Fibroblast of the aortic adventitia (primary cell): ENCODE measurements at regions not wholly inside any gene's neighbourhood (a gene's known extent, or its start where the extent isn't known, plus 50 kb on each side); places are given as distances from the start of the nearest gene placed in this dataset.

Experiments used
- DNase-seq: peaks from one replicate; pipeline ENCODE4 v3.0.0-alpha.2; 2010; ENCODE audit warnings: low read depth
- H3K4me3 ChIP-seq: 2 replicates; pipeline ENCODE4 v1.5.1; 2011; ENCODE audit warnings: low read depth, mild to moderate bottlenecking, control low read depth, low read length, moderate library complexity
- CTCF ChIP-seq: IDR thresholded peaks from 2 replicates; pipeline ENCODE4 v1.5.1; 2011; ENCODE audit warnings: mild to moderate bottlenecking, low read length, control low read depth, inconsistent platforms; ENCODE audit not compliant: insufficient read depth

GRCh38 chr6:8277769-8278168 lies 157.6 kb downstream of the SLC35B3 start:
- no peak for DNase-seq
- H3K4me3 ChIP-seq = no peak overlapping the region
- no peak for TF ChIP-seq CTCF

GRCh38 chr6:8276148-8276547 lies 159.2 kb downstream of the SLC35B3 start:
- TF ChIP-seq CTCF = no peak
- H3K4me3 ChIP-seq = no peak overlapping the region
- no peak for DNase-seq

DNA sequence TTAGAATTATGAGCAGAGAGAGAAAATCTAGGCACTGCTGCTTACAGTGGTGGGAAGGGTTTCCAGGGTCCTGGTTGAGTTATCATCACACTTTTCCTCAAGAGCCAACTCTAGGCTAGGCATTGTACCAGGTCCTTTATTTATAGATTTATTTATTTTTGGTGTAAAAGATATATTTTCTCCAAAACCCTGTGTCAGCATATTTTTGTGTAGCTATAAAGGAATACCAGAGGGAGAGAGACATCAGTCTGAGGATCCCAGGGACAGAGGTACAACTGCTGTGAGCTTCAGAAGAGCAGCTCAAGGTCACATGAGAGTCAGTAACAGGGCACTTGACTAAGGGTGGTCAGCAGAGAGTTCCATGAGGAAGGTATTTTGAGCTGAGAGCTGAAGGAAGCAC lies 159.7 kb downstream of the SLC35B3 start:
- DNase-seq = no peak
- no peak for TF ChIP-seq CTCF
- H3K4me3 ChIP-seq = no peak overlapping the region

DNA sequence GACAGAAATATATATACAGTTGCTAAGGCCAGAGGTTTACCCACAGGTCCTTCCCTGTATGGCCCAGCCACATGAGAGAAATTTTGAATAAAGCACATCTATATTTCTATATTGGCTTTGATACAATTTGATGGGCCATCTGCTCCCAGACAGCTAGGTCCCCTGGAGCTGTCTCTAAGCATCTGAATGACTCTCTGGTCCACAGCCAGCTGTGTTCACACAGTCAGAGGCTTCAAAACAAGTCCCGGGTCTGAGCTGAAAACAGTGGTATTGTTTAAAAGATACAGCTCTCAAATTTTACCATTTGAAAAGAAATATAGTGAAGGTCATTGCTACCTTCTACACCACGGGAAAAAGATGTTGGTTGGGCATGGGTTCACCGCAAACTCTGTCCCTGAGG lies 161.1 kb downstream of the SLC35B3 start:
- H3K4me3 ChIP-seq = no peak overlapping the region
- no peak for DNase-seq
- no peak for TF ChIP-seq CTCF

GRCh38 chr6:8269872-8270454 lies 165.4 kb downstream of the SLC35B3 start:
- TF ChIP-seq CTCF = no peak
- H3K4me3 ChIP-seq = no peak overlapping the region
- DNase-seq = no peak

DNA sequence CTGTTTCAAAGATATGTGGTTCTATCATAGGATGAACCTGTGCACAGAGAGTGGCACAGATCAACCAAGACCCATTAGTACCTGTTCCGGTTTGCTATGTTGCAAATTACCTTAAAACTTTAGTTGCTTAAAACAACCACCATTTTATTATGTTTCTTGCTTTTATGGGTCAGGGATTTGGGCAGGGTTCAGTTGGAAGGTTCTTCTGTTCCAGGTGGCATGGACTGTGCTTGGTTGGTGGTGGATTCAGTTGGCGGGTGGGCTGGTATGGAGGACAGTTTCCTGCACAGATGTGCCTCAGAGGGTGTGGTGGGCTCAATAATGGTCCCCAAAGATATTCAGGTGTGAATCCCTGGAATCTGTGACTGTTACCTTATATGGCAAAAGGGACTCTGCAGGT lies 166.3 kb downstream of the SLC35B3 start:
- no peak for DNase-seq
- no peak overlapping the region for H3K4me3 ChIP-seq
- TF ChIP-seq CTCF = no peak

GRCh38 chr6:8268606-8269005 lies 166.3 kb upstream of the EEF1E1 start:
- TF ChIP-seq CTCF = no peak

More at GRCh38 chr6:8268606-8269005, 166.3 kb upstream of the EEF1E1 start:
- DNase-seq = no peak
- H3K4me3 ChIP-seq = no peak overlapping the region
